SK-N-SH (cell line): ENCODE measurements at regions not wholly inside any gene's neighbourhood (a gene's known extent, or its start where the extent isn't known, plus 50 kb on each side); places are given as distances from the start of the nearest gene placed in this dataset.
A peak's percentile ranks its signal among the peaks of the same experiment; 100 is the strongest.

Experiments used
- CTCF ChIA-PET: fragments of 300-600, 350-600 bp; formaldehyde crosslinking; extraction: SDS; loops from one replicate; lab custom pipeline; 2021; lab: Yijun Ruan, JAX
- POLR2A ChIA-PET: fragments of 350-600 bp; sonication (Branson Sonifier 250); formaldehyde crosslinking; extraction: SDS; loops from one replicate; lab custom pipeline; 2020; ENCODE audit warnings: antibody characterized with exemption, inconsistent platforms; lab: Yijun Ruan, JAX
- DNase-seq: peaks from one replicate; pipeline ENCODE4 v3.0.0; 2012
- H2AFZ ChIP-seq: fragments of 200-600 bp; sonication (generic); 2 replicates; pipeline ENCODE4 v1.8.1; 2016; ENCODE audit warnings: antibody characterized with exemption, mild to moderate bottlenecking, low read depth
- H3F3A ChIP-seq: fragments of 200-600 bp; sonication (generic); replicated peaks from 2 replicates; pipeline ENCODE3; 2016; ENCODE audit warnings: antibody characterized with exemption, mild to moderate bottlenecking; ENCODE audit not compliant: insufficient read depth
- H3K27ac ChIP-seq, 2 experiments: fragments of 200-500 bp in 1 of 2; fragments of 200-600 bp in 1 of 2; sonication (Bioruptor generic) in 1 of 2; sonication (generic), shearing (Covaris generic) in 1 of 2; 2 replicates each; pipeline versions ENCODE4 v1.5.1 to v1.6.1; 2014 to 2016; ENCODE audit warnings: low read depth in 2 of 2, inconsistent platforms in 1 of 2, low read length in 1 of 2, mild to moderate bottlenecking in 1 of 2, mixed read lengths in 1 of 2
- H3K27me3 ChIP-seq: fragments of 200-600 bp; sonication (generic), shearing (Covaris generic); 2 replicates; pipeline ENCODE4 v1.6.1; 2016; ENCODE audit warnings: mixed run types; ENCODE audit not compliant: insufficient read depth
- H3K36me3 ChIP-seq, 2 experiments: fragments of 200-500 bp in 1 of 2; fragments of 200-600 bp in 1 of 2; sonication (Bioruptor generic) in 1 of 2; sonication (generic) in 1 of 2; replicated peaks in 1 of 2; 2 replicates each; pipeline versions ENCODE3 to v1.5.1; 2014 to 2016; ENCODE audit warnings: low read length in 1 of 2, mild to moderate bottlenecking in 1 of 2; ENCODE audit not compliant: insufficient read depth in 2 of 2, control insufficient read depth in 1 of 2
- H3K4me1 ChIP-seq, 2 experiments: fragments of 200-500 bp in 1 of 2; fragments of 200-600 bp in 1 of 2; sonication (Bioruptor generic) in 1 of 2; sonication (generic), shearing (Covaris generic) in 1 of 2; 2 replicates each; pipeline versions ENCODE4 v1.5.1 to v1.6.1; 2014 to 2016; ENCODE audit warnings: low read depth in 1 of 2, low read length in 1 of 2, mixed run types in 1 of 2; ENCODE audit not compliant: insufficient read depth in 2 of 2, control insufficient read depth in 1 of 2
- H3K4me2 ChIP-seq: fragments of 200-600 bp; sonication (generic), shearing (Covaris generic); 2 replicates; pipeline ENCODE4 v1.6.1; 2017; ENCODE audit warnings: mixed run types
- H3K4me3 ChIP-seq, 2 experiments: fragments of 200-500 bp in 1 of 2; fragments of 200-600 bp in 1 of 2; sonication (Bioruptor generic) in 1 of 2; sonication (generic), shearing (Covaris generic) in 1 of 2; 2 replicates each; pipeline versions ENCODE4 v1.5.1 to v1.8.1; 2014 to 2016; ENCODE audit warnings: low read depth in 2 of 2, inconsistent platforms in 1 of 2, low read length in 1 of 2, mild to moderate bottlenecking in 1 of 2, mixed read lengths in 1 of 2, moderate library complexity in 1 of 2
- H3K79me2 ChIP-seq: fragments of 200-600 bp; sonication (generic); 2 replicates; pipeline ENCODE4 v1.8.1; 2017; ENCODE audit warnings: mild to moderate bottlenecking; ENCODE audit not compliant: insufficient read depth
- H3K9ac ChIP-seq: fragments of 200-600 bp; sonication (generic); 2 replicates; pipeline ENCODE4 v1.6.1; 2017; ENCODE audit warnings: mixed run types
- H3K9me2 ChIP-seq: fragments of 200-600 bp; sonication (generic); 2 replicates; pipeline ENCODE4 v1.6.1; 2017; ENCODE audit warnings: mixed run types
- H3K9me3 ChIP-seq: fragments of 200-600 bp; sonication (generic); 2 replicates; pipeline ENCODE4 v1.6.1; 2017; ENCODE audit warnings: mixed run types, mild to moderate bottlenecking, moderate library complexity
- H4K20me1 ChIP-seq: fragments of 200-600 bp; sonication (generic); 2 replicates; pipeline ENCODE4 v1.6.1; 2017; ENCODE audit warnings: mild to moderate bottlenecking, mixed run types; ENCODE audit not compliant: insufficient read depth
- ELF1 ChIP-seq: IDR thresholded peaks from 2 replicates; pipeline ENCODE4 v1.4.0; 2012
- FOXM1 ChIP-seq: IDR thresholded peaks from 2 replicates; pipeline ENCODE4 v1.4.0; 2012; ENCODE audit warnings: low read depth, mild to moderate bottlenecking
- GABPA ChIP-seq: IDR thresholded peaks from 2 replicates; pipeline ENCODE4 v1.4.0; 2012; ENCODE audit warnings: low read depth, mild to moderate bottlenecking
- MXI1 ChIP-seq: IDR thresholded peaks from 2 replicates; pipeline ENCODE4 v1.6.1; 2012; ENCODE audit warnings: mild to moderate bottlenecking, low read depth, low read length, improper control_type of control experiment
- NFIC ChIP-seq: IDR thresholded peaks from 2 replicates; pipeline ENCODE4 v1.4.0; 2012; ENCODE audit warnings: borderline replicate concordance
- REST ChIP-seq: IDR thresholded peaks from 2 replicates; pipeline ENCODE4 v1.6.1; 2012; ENCODE audit warnings: mild to moderate bottlenecking, low read depth, low read length, moderate library complexity
- RFX5 ChIP-seq: IDR thresholded peaks from 2 replicates; pipeline ENCODE4 v1.6.1; 2012; ENCODE audit warnings: mild to moderate bottlenecking, improper control_type of control experiment, low read length
- WGBS: methylation state at CpG from one replicate; pipeline ENCODE4 v1.1.6; 2017; ENCODE audit warnings: low lambda C conversion rate; 5-methylcytosine and 5-hydroxymethylcytosine counted together

GRCh38 chr22:27139935-27140511 is 482.6 kb downstream of the MIAT start:
- CTCF ChIA-PET, result interaction anchor here (0.6 kb wide), 1 partner anchor 144 kb away, joined by 3 read pairs; no protein-coding TSS in a partner anchor
- H3K27me3 ChIP-seq, result no peaks in the 10 kb centered on the region; the same call in 1 of the 2 replicates
- TF ChIP-seq MXI1 (peak; percentile 16; the same call in 1 of the 2 replicates), NFIC (peak; percentile 17; the same call in 1 of the 2 replicates), REST (no peak), GABPA (no peak)
- H3K79me2 ChIP-seq, result no peaks in the 10 kb centered on the region
- H3K9me2 ChIP-seq, result no peaks in the 10 kb centered on the region
- H3K36me3 ChIP-seq, result no peaks in the 10 kb centered on the region
- peak overlapping the region; percentile 68 for H3K4me2 ChIP-seq
- DNase-seq, result peak; percentile 62
- H3K9ac ChIP-seq, result peak overlapping the region; percentile 31; the same call in 1 of the 2 replicates
- peaks cover 13% of the 10 kb centered on the region for H3F3A ChIP-seq
- H3K27ac ChIP-seq, result peak overlapping the region; percentile 47 to 58; a peak in 2 of 4 replicates
- H3K4me3 ChIP-seq, result peak overlapping the region in 1 of 2 experiments; percentile 19; a peak in 1 of 4 replicates
- no peaks in the 10 kb centered on the region for H3K9me3 ChIP-seq
- H4K20me1 ChIP-seq, result no peaks in the 10 kb centered on the region
- H3K4me1 ChIP-seq, result peaks cover 6 to 10% of the 10 kb centered on the region in 2 experiments; a peak in 2 of 4 replicates
- 8% methylated on average over 9 of the region's 11 CpGs for WGBS
- POLR2A ChIA-PET, result no interaction called here
- peak overlapping the region; percentile 65; the same call in 1 of the 2 replicates for H2AFZ ChIP-seq

GRCh38 chr22:27142286-27142685 is 484.9 kb downstream of the MIAT start:
- WGBS, result 52% methylated on average over 2 of the region's 2 CpGs
- ChIA-PET CTCF (interaction anchor here (1.0 to 2.2 kb wide), 2 partner anchors 8 to 108 kb away, joined by 3 to 8 read pairs; no protein-coding TSS in a partner anchor), POLR2A (no interaction called here)

More at GRCh38 chr22:27142286-27142685, 484.9 kb downstream of the MIAT start:
- H3F3A ChIP-seq, result peaks cover 13% of the 10 kb centered on the region
- H3K79me2 ChIP-seq, result no peaks in the 10 kb centered on the region
- no peaks in the 10 kb centered on the region for H3K9me2 ChIP-seq
- no peaks in the 10 kb centered on the region for H3K36me3 ChIP-seq
- H3K9me3 ChIP-seq, result no peaks in the 10 kb centered on the region
- no peak overlapping the region for H3K27ac ChIP-seq
- no peak overlapping the region for H2AFZ ChIP-seq
- TF ChIP-seq MXI1, result no peak
- no peak for TF ChIP-seq RFX5
- TF ChIP-seq ELF1, result no peak
- no peak for TF ChIP-seq FOXM1
- no peak overlapping the region for H3K4me2 ChIP-seq
- no peak overlapping the region for H3K9ac ChIP-seq
- no peak for DNase-seq
- peaks cover 6 to 17% of the 10 kb centered on the region in 2 experiments; a peak in 2 of 4 replicates for H3K4me1 ChIP-seq
- no peaks in the 10 kb centered on the region; the same call in 1 of the 2 replicates for H3K27me3 ChIP-seq
- H3K4me3 ChIP-seq, result no peak overlapping the region
- H4K20me1 ChIP-seq, result no peaks in the 10 kb centered on the region
